MV-4-11 (cell line): ENCODE measurements at regions not wholly inside any gene's neighbourhood (a gene's known extent, or its start where the extent isn't known, plus 50 kb on each side); places are given as distances from the start of the nearest gene placed in this dataset.

Source experiments
- DNase-seq: peaks from one replicate; lab custom pipeline; 2025; lab: John Stamatoyannopoulos, UW

- DNase-seq = no peak
These were observed 633.1 kb downstream of the BCL11A start for GRCh38 chr2:59920307-59920706.

GRCh38 chr2:59919579-59919978 is 633.9 kb downstream of the BCL11A start:
- DNase-seq = no peak

GRCh38 chr2:59912042-59912441 is 641.4 kb downstream of the BCL11A start:
- DNase-seq = no peak

- no peak for DNase-seq
These were observed 643.3 kb downstream of the BCL11A start for GRCh38 chr2:59910166-59910565.

- DNase-seq = no peak
These were observed 644.3 kb downstream of the BCL11A start for GRCh38 chr2:59909147-59909546.

- no peak for DNase-seq
These were observed 647.7 kb downstream of the BCL11A start for GRCh38 chr2:59905731-59906130.

- DNase-seq = no peak
These were observed 649.4 kb downstream of the BCL11A start for GRCh38 chr2:59903994-59904544.

GRCh38 chr2:59900728-59901452 is 652.6 kb downstream of the BCL11A start:
- DNase-seq = no peak

- DNase-seq = no peak
These were observed 653.8 kb downstream of the BCL11A start for GRCh38 chr2:59899692-59900091.

- DNase-seq = no peak
These were observed 656.8 kb downstream of the BCL11A start for GRCh38 chr2:59896499-59897245.

- DNase-seq = no peak
These were observed 659.8 kb downstream of the BCL11A start for GRCh38 chr2:59893612-59894011.

- DNase-seq = no peak
These were observed 661.1 kb downstream of the BCL11A start for GRCh38 chr2:59892398-59892797.

GRCh38 chr2:59889305-59889704 is 664.1 kb downstream of the BCL11A start:
- no peak for DNase-seq

GRCh38 chr2:59888706-59889105 is 664.7 kb downstream of the BCL11A start:
- no peak for DNase-seq

- no peak for DNase-seq
These were observed 665.4 kb downstream of the BCL11A start for GRCh38 chr2:59888015-59888414.

- DNase-seq = no peak
These were observed 666.1 kb downstream of the BCL11A start for GRCh38 chr2:59887366-59887765.

GRCh38 chr2:59886759-59887158 is 666.7 kb downstream of the BCL11A start:
- no peak for DNase-seq

GRCh38 chr2:59885541-59885940 is 667.9 kb downstream of the BCL11A start:
- DNase-seq = no peak

- DNase-seq = no peak
These were observed 669.3 kb downstream of the BCL11A start for GRCh38 chr2:59884166-59884565.

GRCh38 chr2:59882822-59883221 is 670.6 kb downstream of the BCL11A start:
- DNase-seq = no peak

- no peak for DNase-seq
These were observed 671.2 kb downstream of the BCL11A start for GRCh38 chr2:59882279-59882678.

- no peak for DNase-seq
These were observed 672.2 kb downstream of the BCL11A start for GRCh38 chr2:59881218-59881617.

- DNase-seq = no peak
These were observed 673.7 kb downstream of the BCL11A start for GRCh38 chr2:59879700-59880131.
